Ishikawa (cell line): ENCODE measurements at regions not wholly inside any gene's neighbourhood (a gene's known extent, or its start where the extent isn't known, plus 50 kb on each side); places are given as distances from the start of the nearest gene placed in this dataset.

Experiments used
- CREB1 ChIP-seq: IDR thresholded peaks from 2 replicates; pipeline ENCODE4 v1.6.1; 2012; ENCODE audit warnings: low read depth
- EP300 ChIP-seq: IDR thresholded peaks from 2 replicates; pipeline ENCODE4 v1.6.1; 2012; ENCODE audit warnings: borderline replicate concordance
- RAD21 ChIP-seq: IDR thresholded peaks from 2 replicates; pipeline ENCODE4 v1.6.1; 2012; ENCODE audit warnings: low read depth
- TEAD4 ChIP-seq: IDR thresholded peaks from 2 replicates; pipeline ENCODE4 v1.6.1; 2012
- YY1 ChIP-seq: IDR thresholded peaks from 2 replicates; pipeline ENCODE4 v1.6.1; 2012; ENCODE audit warnings: low read depth
- ZBTB7A ChIP-seq: IDR thresholded peaks from 2 replicates; pipeline ENCODE4 v1.6.1; 2012; ENCODE audit warnings: low read depth
- TF ChIP-seq, protein P1 (sequence below): IDR thresholded peaks from 2 replicates; pipeline ENCODE4 v1.6.1; 2012

GRCh38 chr6:125534430-125535263, 214.8 kb upstream of the HEY2 start:
- TF ChIP-seq CREB1 (no peak), YY1 (no peak), ZBTB7A (no peak), RAD21 (no peak), TEAD4 (no peak), EP300 (no peak)
- TF ChIP-seq, protein P1, sequence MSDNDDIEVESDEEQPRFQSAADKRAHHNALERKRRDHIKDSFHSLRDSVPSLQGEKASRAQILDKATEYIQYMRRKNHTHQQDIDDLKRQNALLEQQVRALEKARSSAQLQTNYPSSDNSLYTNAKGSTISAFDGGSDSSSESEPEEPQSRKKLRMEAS = no peak
